GM12878 (cell line): ENCODE measurements at regions not wholly inside any gene's neighbourhood (a gene's known extent, or its start where the extent isn't known, plus 50 kb on each side); places are given as distances from the start of the nearest gene placed in this dataset.

Experiments used
- ATAC-seq: fragments of 200-7000 bp; cut with Tn5 transposase; 3 replicates; pipeline ENCODE4 v1.9.1; 2020; ENCODE audit warnings: mild to moderate bottlenecking, moderate library complexity
- BruUV-seq: library from RNA; stranded (reverse); fragments of 400-500 nt; replicated peaks from 2 replicates; lab custom pipeline; 2021; lab: Mats Ljungman, UMichigan
- CTCF ChIA-PET: fragments of 300-600 bp; sonication (Branson Sonifier 250); formaldehyde crosslinking; extraction: SDS; loops from one replicate; lab custom pipeline; 2021; ENCODE audit warnings: inconsistent platforms; lab: Yijun Ruan, JAX
- POLR2A ChIA-PET: fragments of 350-600 bp; formaldehyde crosslinking; extraction: SDS; loops from one replicate; lab custom pipeline; 2021; ENCODE audit warnings: inconsistent platforms; lab: Charles Lee
- RAD21 ChIA-PET: fragments of 300-600 bp; sonication (Branson Sonifier 250); formaldehyde crosslinking; loops from one replicate; lab custom pipeline; 2023; ENCODE audit warnings: antibody characterized with exemption; ENCODE audit not compliant: unreplicated experiment; lab: Charles Lee
- SMC1A ChIA-PET: fragments of 300-600 bp; sonication (Branson Sonifier 250); formaldehyde crosslinking; loops from one replicate; lab custom pipeline; 2023; ENCODE audit not compliant: unreplicated experiment, uncharacterized antibody; lab: Charles Lee
- DNase-seq: peaks from one replicate; pipeline ENCODE4 v3.0.0-alpha.2; 2011; ENCODE audit warnings: low read depth, low spot score
- FAIRE-seq: peaks from 3 replicates; lab custom pipeline; 2011; peaks lifted over from hg19 to GRCh38; lab: Jason Lieb, UNC
- H2AFZ ChIP-seq: 2 replicates; pipeline ENCODE4 v1.6.0; 2011; ENCODE audit warnings: low read depth, low read length, control low read depth; ENCODE audit not compliant: control insufficient read depth
- H3K27ac ChIP-seq: 2 replicates; pipeline ENCODE4 v1.5.1; 2011; ENCODE audit warnings: control low read depth; ENCODE audit not compliant: control insufficient read depth, insufficient read depth
- H3K27me3 ChIP-seq, 2 experiments: replicated peaks in 1 of 2; 2 replicates each; pipeline versions ENCODE4 v1.6.0 to v1.6.1; 2011; ENCODE audit warnings: low read length in 1 of 2; ENCODE audit not compliant: control insufficient read depth in 2 of 2, insufficient read depth in 2 of 2
- H3K36me3 ChIP-seq, 2 experiments: 2 replicates each; pipeline ENCODE4 v1.5.1; 2011; ENCODE audit warnings: low read length in 1 of 2; ENCODE audit not compliant: control insufficient read depth in 2 of 2, insufficient read depth in 2 of 2
- H3K4me1 ChIP-seq: 2 replicates; pipeline ENCODE4 v1.6.1; 2011; ENCODE audit warnings: mild to moderate bottlenecking, low read length, moderate library complexity, mixed read lengths; ENCODE audit not compliant: control insufficient read depth, insufficient read depth
- H3K4me2 ChIP-seq: 2 replicates; pipeline ENCODE4 v1.6.0; 2011; ENCODE audit warnings: control low read depth; ENCODE audit not compliant: control insufficient read depth, insufficient read depth
- H3K4me3 ChIP-seq: fragments of 200-600 bp; sonication (generic); 2 replicates; pipeline ENCODE4 v1.5.1; 2016
- H3K79me2 ChIP-seq: 2 replicates; pipeline ENCODE4 v1.6.0; 2011; ENCODE audit warnings: low read length; ENCODE audit not compliant: control insufficient read depth, insufficient read depth
- H3K9ac ChIP-seq: 2 replicates; pipeline ENCODE4 v1.8.0; 2011; ENCODE audit warnings: low read length, control low read depth, mixed read lengths; ENCODE audit not compliant: control insufficient read depth, insufficient read depth
- H3K9me3 ChIP-seq: replicated peaks from 3 replicates; pipeline ENCODE4 v1.5.1; 2011; ENCODE audit warnings: mild to moderate bottlenecking, low read length; ENCODE audit not compliant: control insufficient read depth, insufficient read depth
- H4K20me1 ChIP-seq: 2 replicates; pipeline ENCODE4 v1.6.0; 2011; ENCODE audit not compliant: control insufficient read depth, insufficient read depth
- BACH1 ChIP-seq: fragments of 450-650 bp; IDR thresholded peaks from 2 replicates; pipeline ENCODE4 v1.6.1; 2017; ENCODE audit warnings: mild to moderate bottlenecking, borderline replicate concordance
- CEBPB ChIP-seq, 2 experiments: fragments of 150-350 bp in 1 of 2; IDR thresholded peaks; 2 replicates each; pipeline ENCODE4 v1.6.1; 2012 to 2014; ENCODE audit warnings: low read depth in 2 of 2, low read length in 2 of 2, borderline replicate concordance in 1 of 2, inconsistent platforms in 1 of 2
- HDAC2 ChIP-seq: fragments of 200-600 bp; sonication (generic); IDR thresholded peaks from 2 replicates; pipeline ENCODE4 v1.6.1; 2017
- HDAC6 ChIP-seq: fragments of 200-600 bp; sonication (generic); IDR thresholded peaks from one replicate; pipeline ENCODE4 v1.8.0; 2017; ENCODE audit warnings: antibody characterized with exemption; ENCODE audit not compliant: unreplicated experiment
- MYC ChIP-seq: IDR thresholded peaks from 2 replicates; pipeline ENCODE4 v1.6.1; 2011; ENCODE audit warnings: mild to moderate bottlenecking, low read length, moderate library complexity, inconsistent platforms; ENCODE audit not compliant: insufficient read depth, insufficient replicate concordance, insufficient read length, severe bottlenecking
- TCF3 ChIP-seq: IDR thresholded peaks from 2 replicates; pipeline ENCODE4 v1.6.1; 2012; ENCODE audit warnings: low read depth, mild to moderate bottlenecking, low read length, borderline replicate concordance; ENCODE audit not compliant: insufficient read depth
- TCF7 ChIP-seq: IDR thresholded peaks from 2 replicates; pipeline ENCODE4 v1.6.1; 2014; ENCODE audit warnings: antibody characterized with exemption, borderline replicate concordance
- ZNF274 ChIP-seq: IDR thresholded peaks from one replicate; pipeline ENCODE4 v1.8.0; 2011; ENCODE audit not compliant: insufficient read length, insufficient read depth
- WGBS: methylation state at CpG from one replicate; pipeline ENCODE4 v1.1.6; 2016; ENCODE audit warnings: low lambda C conversion rate; ENCODE audit not compliant: insufficient replicate concordance, insufficient coverage; ENCODE audit errors: missing lambda C conversion rate; 5-methylcytosine and 5-hydroxymethylcytosine counted together
- in situ Hi-C: fragments of 300-500 bp; cut with MboI; formaldehyde crosslinking; loops from 9 replicates; pipeline ENCODE4 v1.14.3; 2018; ENCODE audit warnings: mixed read lengths
- intact Hi-C: fragments of 100-400 bp; cut with micrococcal nuclease; formaldehyde crosslinking; loops from one replicate; pipeline ENCODE4 v1.14.2; 2022; ENCODE audit not compliant: unreplicated experiment
- TF ChIP-seq, protein P1 (sequence below): fragments of 450-650 bp; IDR thresholded peaks from 2 replicates; pipeline ENCODE4 v1.6.1; 2018; ENCODE audit warnings: borderline replicate concordance, mild to moderate bottlenecking; ENCODE audit not compliant: partially characterized antibody
- TF ChIP-seq, protein P2 (sequence below): fragments of 450-650 bp; IDR thresholded peaks from 2 replicates; pipeline ENCODE4 v1.6.1; 2016; ENCODE audit warnings: mild to moderate bottlenecking, moderate library complexity, borderline replicate concordance
- TF ChIP-seq, protein P3 (sequence below): IDR thresholded peaks from 2 replicates; pipeline ENCODE4 v1.6.1; 2011; ENCODE audit warnings: borderline replicate concordance, low read depth, mild to moderate bottlenecking, moderate library complexity, low read length; ENCODE audit not compliant: insufficient read depth, poor library complexity, severe bottlenecking

DNA sequence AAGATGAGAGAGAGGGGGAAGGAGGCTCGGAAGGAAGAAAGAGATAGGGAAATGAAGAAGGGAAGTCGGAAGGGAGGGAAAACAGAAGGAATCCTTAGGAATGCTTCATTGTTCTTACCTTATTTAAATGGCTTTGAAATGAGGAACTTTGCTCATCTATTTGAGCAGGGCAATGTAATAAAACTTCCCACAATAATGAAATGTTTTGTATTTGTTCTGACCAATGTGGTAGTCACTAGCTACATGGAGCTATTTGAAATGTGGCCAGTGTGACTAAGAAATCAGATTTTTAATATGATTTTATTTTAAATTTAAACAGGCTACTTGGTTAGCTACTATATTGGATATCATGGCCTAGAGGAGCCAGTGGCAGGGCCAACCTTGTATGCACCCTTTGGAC is 510.6 kb downstream of the HTR7 start:
- H2AFZ ChIP-seq, result no peak overlapping the region
- no peak overlapping the region for H3K27ac ChIP-seq
- ChIA-PET POLR2A (no interaction called here), RAD21 (interaction anchor here (1.2 kb wide), 1 partner anchor 199 kb away, joined by 3 read pairs; no protein-coding TSS in a partner anchor), CTCF (no interaction called here), SMC1A (no interaction called here)
- WGBS, result 25% methylated on average over 2 of the region's 2 CpGs
- H3K9me3 ChIP-seq, result no peaks in the 10 kb centered on the region
- no peaks in the 10 kb centered on the region; a peak in 1 of 4 replicates for H3K27me3 ChIP-seq
- DNase-seq (no peak), ATAC-seq (no peak), FAIRE-seq (no peak)
- BruUV-seq, result no TSS peak
- in situ Hi-C loops (no loop called here), intact Hi-C loops (no loop called here)
- H3K4me3 ChIP-seq, result no peak overlapping the region
- no peaks in the 10 kb centered on the region for H3K4me1 ChIP-seq
- H3K9ac ChIP-seq, result no peak overlapping the region
- no peaks in the 10 kb centered on the region for H3K79me2 ChIP-seq
- no peak overlapping the region for H3K4me2 ChIP-seq
- no peak for TF ChIP-seq CEBPB (IDR thresholded peaks at IDR 0.05; ENCODE audit: borderline replicate concordance in 1 of 2, low read depth in 2 of 2, low read length in 2 of 2)
- no peak for TF ChIP-seq HDAC6
- TF ChIP-seq BACH1, result no peak
- no peak for TF ChIP-seq TCF7
- TF ChIP-seq HDAC2, result no peak
- TF ChIP-seq, protein P1, sequence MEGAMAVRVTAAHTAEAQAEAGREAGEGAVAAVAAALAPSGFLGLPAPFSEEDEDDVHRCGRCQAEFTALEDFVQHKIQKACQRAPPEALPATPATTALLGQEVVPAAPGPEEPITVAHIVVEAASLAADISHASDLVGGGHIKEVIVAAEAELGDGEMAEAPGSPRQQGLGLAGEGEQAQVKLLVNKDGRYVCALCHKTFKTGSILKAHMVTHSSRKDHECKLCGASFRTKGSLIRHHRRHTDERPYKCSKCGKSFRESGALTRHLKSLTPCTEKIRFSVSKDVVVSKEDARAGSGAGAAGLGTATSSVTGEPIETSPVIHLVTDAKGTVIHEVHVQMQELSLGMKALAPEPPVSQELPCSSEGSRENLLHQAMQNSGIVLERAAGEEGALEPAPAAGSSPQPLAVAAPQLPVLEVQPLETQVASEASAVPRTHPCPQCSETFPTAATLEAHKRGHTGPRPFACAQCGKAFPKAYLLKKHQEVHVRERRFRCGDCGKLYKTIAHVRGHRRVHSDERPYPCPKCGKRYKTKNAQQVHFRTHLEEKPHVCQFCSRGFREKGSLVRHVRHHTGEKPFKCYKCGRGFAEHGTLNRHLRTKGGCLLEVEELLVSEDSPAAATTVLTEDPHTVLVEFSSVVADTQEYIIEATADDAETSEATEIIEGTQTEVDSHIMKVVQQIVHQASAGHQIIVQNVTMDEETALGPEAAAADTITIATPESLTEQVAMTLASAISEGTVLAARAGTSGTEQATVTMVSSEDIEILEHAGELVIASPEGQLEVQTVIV, result no peak
- no peak for TF ChIP-seq MYC
- TF ChIP-seq ZNF274, result no peak
- TF ChIP-seq TCF3, result no peak
- TF ChIP-seq, protein P2, sequence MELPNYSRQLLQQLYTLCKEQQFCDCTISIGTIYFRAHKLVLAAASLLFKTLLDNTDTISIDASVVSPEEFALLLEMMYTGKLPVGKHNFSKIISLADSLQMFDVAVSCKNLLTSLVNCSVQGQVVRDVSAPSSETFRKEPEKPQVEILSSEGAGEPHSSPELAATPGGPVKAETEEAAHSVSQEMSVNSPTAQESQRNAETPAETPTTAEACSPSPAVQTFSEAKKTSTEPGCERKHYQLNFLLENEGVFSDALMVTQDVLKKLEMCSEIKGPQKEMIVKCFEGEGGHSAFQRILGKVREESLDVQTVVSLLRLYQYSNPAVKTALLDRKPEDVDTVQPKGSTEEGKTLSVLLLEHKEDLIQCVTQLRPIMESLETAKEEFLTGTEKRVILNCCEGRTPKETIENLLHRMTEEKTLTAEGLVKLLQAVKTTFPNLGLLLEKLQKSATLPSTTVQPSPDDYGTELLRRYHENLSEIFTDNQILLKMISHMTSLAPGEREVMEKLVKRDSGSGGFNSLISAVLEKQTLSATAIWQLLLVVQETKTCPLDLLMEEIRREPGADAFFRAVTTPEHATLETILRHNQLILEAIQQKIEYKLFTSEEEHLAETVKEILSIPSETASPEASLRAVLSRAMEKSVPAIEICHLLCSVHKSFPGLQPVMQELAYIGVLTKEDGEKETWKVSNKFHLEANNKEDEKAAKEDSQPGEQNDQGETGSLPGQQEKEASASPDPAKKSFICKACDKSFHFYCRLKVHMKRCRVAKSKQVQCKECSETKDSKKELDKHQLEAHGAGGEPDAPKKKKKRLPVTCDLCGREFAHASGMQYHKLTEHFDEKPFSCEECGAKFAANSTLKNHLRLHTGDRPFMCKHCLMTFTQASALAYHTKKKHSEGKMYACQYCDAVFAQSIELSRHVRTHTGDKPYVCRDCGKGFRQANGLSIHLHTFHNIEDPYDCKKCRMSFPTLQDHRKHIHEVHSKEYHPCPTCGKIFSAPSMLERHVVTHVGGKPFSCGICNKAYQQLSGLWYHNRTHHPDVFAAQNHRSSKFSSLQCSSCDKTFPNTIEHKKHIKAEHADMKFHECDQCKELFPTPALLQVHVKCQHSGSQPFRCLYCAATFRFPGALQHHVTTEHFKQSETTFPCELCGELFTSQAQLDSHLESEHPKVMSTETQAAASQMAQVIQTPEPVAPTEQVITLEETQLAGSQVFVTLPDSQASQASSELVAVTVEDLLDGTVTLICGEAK, result no peak
- TF ChIP-seq, protein P3, sequence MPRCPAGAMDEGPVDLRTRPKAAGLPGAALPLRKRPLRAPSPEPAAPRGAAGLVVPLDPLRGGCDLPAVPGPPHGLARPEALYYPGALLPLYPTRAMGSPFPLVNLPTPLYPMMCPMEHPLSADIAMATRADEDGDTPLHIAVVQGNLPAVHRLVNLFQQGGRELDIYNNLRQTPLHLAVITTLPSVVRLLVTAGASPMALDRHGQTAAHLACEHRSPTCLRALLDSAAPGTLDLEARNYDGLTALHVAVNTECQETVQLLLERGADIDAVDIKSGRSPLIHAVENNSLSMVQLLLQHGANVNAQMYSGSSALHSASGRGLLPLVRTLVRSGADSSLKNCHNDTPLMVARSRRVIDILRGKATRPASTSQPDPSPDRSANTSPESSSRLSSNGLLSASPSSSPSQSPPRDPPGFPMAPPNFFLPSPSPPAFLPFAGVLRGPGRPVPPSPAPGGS, result no peak
- no peaks in the 10 kb centered on the region for H4K20me1 ChIP-seq
- H3K36me3 ChIP-seq, result no peaks in the 10 kb centered on the region
